ENCODE measurements at regions not wholly inside any gene's neighbourhood (a gene's known extent, or its start where the extent isn't known, plus 50 kb on each side); places are given as distances from the start of the nearest gene placed in this dataset.

GRCh38 chr12:67742461-67742860, 93.9 kb downstream of the DYRK2 start:
- no peaks in the 10 kb centered on the region for H3K36me3 Mint-ChIP-seq (ENCODE audit: low read depth)
- ChIA-PET POLR2A (no interaction called here), CTCF (interaction anchor here (1.4 kb wide), 1 partner anchor 581 kb away, joined by 5 read pairs; no protein-coding TSS in a partner anchor)
- no peak overlapping the region for H3K27ac Mint-ChIP-seq
- H3K4me3 Mint-ChIP-seq = no peak overlapping the region
- intact Hi-C loops (cut with micrococcal nuclease) = no loop called here
- no peaks in the 10 kb centered on the region for H3K4me1 Mint-ChIP-seq (ENCODE audit: low read depth)
- TF ChIP-seq CTCF (IDR thresholded peaks at IDR 0.05) = no peak
- H3K9me3 Mint-ChIP-seq = no peaks in the 10 kb centered on the region
- ATAC-seq (no peak), DNase-seq (no peak)
- no peaks in the 10 kb centered on the region for H3K27me3 Mint-ChIP-seq

- H3K27ac Mint-ChIP-seq = no peak overlapping the region
- ChIA-PET POLR2A (no interaction called here), CTCF (no interaction called here)
- no peaks in the 10 kb centered on the region for H3K36me3 Mint-ChIP-seq (ENCODE audit: low read depth)
- H3K4me1 Mint-ChIP-seq (ENCODE audit: low read depth) = no peaks in the 10 kb centered on the region
- H3K4me3 Mint-ChIP-seq = no peak overlapping the region
- TF ChIP-seq CTCF (IDR thresholded peaks at IDR 0.05) = no peak
- ATAC-seq (no peak), DNase-seq (no peak)
- H3K27me3 Mint-ChIP-seq = no peaks in the 10 kb centered on the region
- intact Hi-C loops (cut with micrococcal nuclease) = no loop called here
- no peaks in the 10 kb centered on the region for H3K9me3 Mint-ChIP-seq
These were observed 99.6 kb downstream of the DYRK2 start for GRCh38 chr12:67747869-67748742.

- intact Hi-C loops (cut with micrococcal nuclease) = no loop called here
These were observed 100.1 kb downstream of the DYRK2 start for GRCh38 chr12:67748743-67749040.

GRCh38 chr12:67750513-67751183, 102.1 kb downstream of the DYRK2 start:
- TF ChIP-seq CTCF (IDR thresholded peaks at IDR 0.05) = no peak
- H3K27ac Mint-ChIP-seq = no peak overlapping the region
- intact Hi-C loops (cut with micrococcal nuclease) = no loop called here
- DNase-seq (no peak), ATAC-seq (no peak)
- no peak overlapping the region for H3K4me3 Mint-ChIP-seq
- H3K4me1 Mint-ChIP-seq (ENCODE audit: low read depth) = peaks cover 8% of the 10 kb centered on the region
- POLR2A ChIA-PET = no interaction called here
- H3K9me3 Mint-ChIP-seq = no peaks in the 10 kb centered on the region
- H3K27me3 Mint-ChIP-seq = no peaks in the 10 kb centered on the region
- no peaks in the 10 kb centered on the region for H3K36me3 Mint-ChIP-seq (ENCODE audit: low read depth)
- CTCF ChIA-PET = no interaction called here

More at GRCh38 chr12:67748743-67749040, 100.1 kb downstream of the DYRK2 start:
- ATAC-seq (no peak), DNase-seq (no peak)
- ChIA-PET POLR2A (no interaction called here), CTCF (no interaction called here)
- Mint-ChIP-seq H3K4me1 (ENCODE audit: low read depth) (no peaks in the 10 kb centered on the region), H3K9me3 (no peaks in the 10 kb centered on the region), H3K27ac (no peak overlapping the region), H3K27me3 (no peaks in the 10 kb centered on the region), H3K4me3 (no peak overlapping the region), H3K36me3 (ENCODE audit: low read depth) (no peaks in the 10 kb centered on the region)
- no peak for TF ChIP-seq CTCF (IDR thresholded peaks at IDR 0.05)

- no peak for TF ChIP-seq CTCF (IDR thresholded peaks at IDR 0.05)
- Mint-ChIP-seq H3K9me3 (no peaks in the 10 kb centered on the region), H3K36me3 (ENCODE audit: low read depth) (no peaks in the 10 kb centered on the region), H3K27me3 (no peaks in the 10 kb centered on the region), H3K4me3 (no peak overlapping the region), H3K4me1 (ENCODE audit: low read depth) (peaks cover 15% of the 10 kb centered on the region), H3K27ac (no peak overlapping the region)
- ChIA-PET POLR2A (no interaction called here), CTCF (no interaction called here)
- intact Hi-C loops (cut with micrococcal nuclease) = no loop called here
- DNase-seq (no peak), ATAC-seq (no peak)
These were observed 102.9 kb downstream of the DYRK2 start for GRCh38 chr12:67751381-67751928.

Data from activated CD8-positive, alpha-beta T cell treated with anti-CD3 and anti-CD28 coated beads for 36 hours (primary cell).